T follicular helper cell (primary cell): ENCODE measurements at regions not wholly inside any gene's neighbourhood (a gene's known extent, or its start where the extent isn't known, plus 50 kb on each side); places are given as distances from the start of the nearest gene placed in this dataset.
"Not testable (repeated sequence)": the region's sequence is repeated elsewhere in the genome, so short reads cannot be mapped to it uniquely, and the experiment has no call there.

Source experiments
- DNase-seq: peaks from one replicate; pipeline ENCODE4 v3.0.0-alpha.2; 2020; ENCODE audit warnings: low read depth

GRCh38 chr1:242735323-242735722 is 210.8 kb upstream of the PLD5 start:
- DNase-seq = no peak

GRCh38 chr1:242731446-242731845 is 206.9 kb upstream of the PLD5 start:
- no peak for DNase-seq

GRCh38 chr1:242728696-242729095 is 204.2 kb upstream of the PLD5 start:
- no peak for DNase-seq

GRCh38 chr1:242723044-242723716 is 198.7 kb upstream of the PLD5 start:
- no peak for DNase-seq

GRCh38 chr1:242718967-242719366 is 194.5 kb upstream of the PLD5 start:
- DNase-seq = no peak

GRCh38 chr1:242712248-242712647 is 187.8 kb upstream of the PLD5 start:
- DNase-seq = no peak

GRCh38 chr1:242710847-242711246 is 186.3 kb upstream of the PLD5 start:
- no peak for DNase-seq

- no peak for DNase-seq
These were observed 185.8 kb upstream of the PLD5 start for GRCh38 chr1:242710286-242710685.

- no peak for DNase-seq
These were observed 179.0 kb upstream of the PLD5 start for GRCh38 chr1:242703467-242703866.

GRCh38 chr1:242692988-242693387 is 168.5 kb upstream of the PLD5 start:
- DNase-seq = no peak

- no peak for DNase-seq
These were observed 167.1 kb upstream of the PLD5 start for GRCh38 chr1:242691610-242691945.

- DNase-seq = no peak
These were observed 166.5 kb upstream of the PLD5 start for GRCh38 chr1:242690849-242691609.

- DNase-seq = no peak
These were observed 164.9 kb upstream of the PLD5 start for GRCh38 chr1:242689378-242689777.

- no peak for DNase-seq
These were observed 150.6 kb upstream of the PLD5 start for GRCh38 chr1:242674951-242675645.

- no peak for DNase-seq
These were observed 149.2 kb upstream of the PLD5 start for GRCh38 chr1:242673652-242674051.

GRCh38 chr1:242673165-242673564 is 148.7 kb upstream of the PLD5 start:
- DNase-seq = not testable (repeated sequence)

GRCh38 chr1:242670019-242670418 is 145.5 kb upstream of the PLD5 start:
- DNase-seq = no peak

GRCh38 chr1:242662886-242663285 is 138.4 kb upstream of the PLD5 start:
- DNase-seq = no peak

- DNase-seq = not testable (repeated sequence)
These were observed 129.3 kb upstream of the PLD5 start for GRCh38 chr1:242653772-242654171.

GRCh38 chr1:242651817-242652216 is 127.3 kb upstream of the PLD5 start:
- no peak for DNase-seq

GRCh38 chr1:242641461-242641860 is 117.0 kb upstream of the PLD5 start:
- DNase-seq = no peak

GRCh38 chr1:242639104-242639503 is 114.6 kb upstream of the PLD5 start:
- no peak for DNase-seq

GRCh38 chr1:242634732-242635131 is 110.2 kb upstream of the PLD5 start:
- DNase-seq = no peak
